Nephron (organoid): ENCODE measurements at regions not wholly inside any gene's neighbourhood (a gene's known extent, or its start where the extent isn't known, plus 50 kb on each side); places are given as distances from the start of the nearest gene placed in this dataset.

Experiments used
- H3K27ac Mint-ChIP-seq, 3 experiments: 2 replicates each; pipeline ENCODE4 v1.8.0; 2020; ENCODE audit warnings: mixed read lengths in 3 of 3, mild to moderate bottlenecking in 2 of 3, moderate library complexity in 1 of 3
- H3K27me3 Mint-ChIP-seq: 2 replicates; pipeline ENCODE4 v1.8.0; 2021; ENCODE audit warnings: low read depth, mild to moderate bottlenecking, moderate library complexity, mixed read lengths
- H3K36me3 Mint-ChIP-seq: 2 replicates; pipeline ENCODE4 v1.8.0; 2020; ENCODE audit warnings: low read depth, mixed read lengths
- H3K4me1 Mint-ChIP-seq: 2 replicates; pipeline ENCODE4 v1.8.0; 2020; ENCODE audit warnings: mixed read lengths
- H3K4me3 Mint-ChIP-seq, 3 experiments: 2 replicates each; pipeline ENCODE4 v1.8.0; 2020; ENCODE audit warnings: mild to moderate bottlenecking in 3 of 3, mixed read lengths in 3 of 3, moderate library complexity in 2 of 3
- H3K9me3 Mint-ChIP-seq: 2 replicates; pipeline ENCODE4 v1.8.0; 2020; ENCODE audit warnings: mixed read lengths
- TF ChIP-seq, protein P1 (sequence below), 3 experiments: fragments of 200-600 bp; sonication (generic); IDR thresholded peaks; one replicate each; pipeline ENCODE4 v1.5.0; 2021; ENCODE audit warnings: antibody characterized with exemption in 3 of 3; ENCODE audit not compliant: unreplicated experiment in 3 of 3

DNA sequence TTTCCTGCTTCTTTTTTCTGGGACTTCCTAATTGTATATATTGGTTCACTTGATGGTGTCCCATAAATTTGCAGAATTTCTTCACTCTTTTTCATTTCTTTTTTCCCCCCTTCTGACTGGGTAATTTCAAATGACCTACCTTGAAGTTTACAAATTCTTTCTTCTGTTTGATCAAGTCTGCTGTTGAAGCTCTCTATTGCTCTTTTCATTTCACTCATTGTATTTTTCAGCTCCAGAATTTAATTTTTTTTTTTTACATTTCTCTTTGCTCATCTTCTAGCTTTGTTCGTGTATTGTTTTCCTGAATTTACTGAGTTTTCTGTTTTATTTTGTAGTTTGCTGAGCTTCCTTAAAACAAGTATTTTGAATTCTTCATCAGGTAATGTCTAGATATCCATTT is 61.7 kb upstream of the SRD5A3 start:
- Mint-ChIP-seq H3K27ac (no peak overlapping the region), H3K27me3 (peaks cover 3% of the 10 kb centered on the region), H3K9me3 (peaks cover 37% of the 10 kb centered on the region), H3K4me3 (no peak overlapping the region), H3K36me3 (no peaks in the 10 kb centered on the region), H3K4me1 (no peaks in the 10 kb centered on the region)
- TF ChIP-seq, protein P1, sequence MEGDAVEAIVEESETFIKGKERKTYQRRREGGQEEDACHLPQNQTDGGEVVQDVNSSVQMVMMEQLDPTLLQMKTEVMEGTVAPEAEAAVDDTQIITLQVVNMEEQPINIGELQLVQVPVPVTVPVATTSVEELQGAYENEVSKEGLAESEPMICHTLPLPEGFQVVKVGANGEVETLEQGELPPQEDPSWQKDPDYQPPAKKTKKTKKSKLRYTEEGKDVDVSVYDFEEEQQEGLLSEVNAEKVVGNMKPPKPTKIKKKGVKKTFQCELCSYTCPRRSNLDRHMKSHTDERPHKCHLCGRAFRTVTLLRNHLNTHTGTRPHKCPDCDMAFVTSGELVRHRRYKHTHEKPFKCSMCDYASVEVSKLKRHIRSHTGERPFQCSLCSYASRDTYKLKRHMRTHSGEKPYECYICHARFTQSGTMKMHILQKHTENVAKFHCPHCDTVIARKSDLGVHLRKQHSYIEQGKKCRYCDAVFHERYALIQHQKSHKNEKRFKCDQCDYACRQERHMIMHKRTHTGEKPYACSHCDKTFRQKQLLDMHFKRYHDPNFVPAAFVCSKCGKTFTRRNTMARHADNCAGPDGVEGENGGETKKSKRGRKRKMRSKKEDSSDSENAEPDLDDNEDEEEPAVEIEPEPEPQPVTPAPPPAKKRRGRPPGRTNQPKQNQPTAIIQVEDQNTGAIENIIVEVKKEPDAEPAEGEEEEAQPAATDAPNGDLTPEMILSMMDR (IDR thresholded peaks at IDR 0.05; ENCODE audit: unreplicated experiment in 3 of 3): no peak

GRCh38 chr4:55291227-55291640 is 54.8 kb upstream of the SRD5A3 start:
- no peaks in the 10 kb centered on the region for H3K27me3 Mint-ChIP-seq
- H3K4me3 Mint-ChIP-seq: no peak overlapping the region
- peaks cover 26% of the 10 kb centered on the region for H3K4me1 Mint-ChIP-seq
- H3K36me3 Mint-ChIP-seq: no peaks in the 10 kb centered on the region
- H3K9me3 Mint-ChIP-seq: no peaks in the 10 kb centered on the region
- TF ChIP-seq, protein P1 (IDR thresholded peaks at IDR 0.05; ENCODE audit: unreplicated experiment in 3 of 3): no peak
- H3K27ac Mint-ChIP-seq: peak overlapping the region in 2 of 3 experiments; percentile 8 to 64

DNA sequence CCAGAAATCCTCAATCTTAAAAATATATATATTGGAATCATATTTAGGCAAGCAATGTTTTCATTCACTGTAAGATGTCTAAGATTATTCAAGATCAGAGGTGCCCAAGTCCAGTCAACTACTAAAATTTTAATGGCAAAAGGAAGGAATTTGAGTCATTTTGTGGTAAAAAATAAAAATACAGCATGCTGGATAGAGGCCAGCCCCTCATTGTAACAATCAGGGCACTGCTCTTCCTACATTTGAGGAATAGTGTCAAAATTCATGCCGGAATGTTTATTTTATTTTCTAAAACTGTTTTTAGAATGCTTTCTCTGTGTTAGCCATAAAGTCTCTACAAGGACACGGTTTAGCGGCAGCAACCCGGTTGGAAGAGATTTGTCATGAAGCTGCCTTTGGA is 49.9 kb upstream of the SRD5A3 start:
- peaks cover 20% of the 10 kb centered on the region for H3K4me1 Mint-ChIP-seq
- H3K4me3 Mint-ChIP-seq: no peak overlapping the region
- peaks cover 3% of the 10 kb centered on the region for H3K9me3 Mint-ChIP-seq
- H3K36me3 Mint-ChIP-seq: no peaks in the 10 kb centered on the region
- TF ChIP-seq, protein P1 (IDR thresholded peaks at IDR 0.05; ENCODE audit: unreplicated experiment in 3 of 3): no peak
- H3K27ac Mint-ChIP-seq: no peak overlapping the region
- H3K27me3 Mint-ChIP-seq: no peaks in the 10 kb centered on the region
